NCI-H1417 (cell line): ENCODE measurements at regions not wholly inside any gene's neighbourhood (a gene's known extent, or its start where the extent isn't known, plus 50 kb on each side); places are given as distances from the start of the nearest gene placed in this dataset.

Experiments used
- DNase-seq, 3 experiments: peaks; one replicate each; lab custom pipeline; 2025; lab: John Stamatoyannopoulos, UW

- DNase-seq, result no peak
These were observed 251.8 kb downstream of the TBX15 start for GRCh38 chr1:118736322-118736721.

- peak in 1 of 3 experiments; percentile 33 for DNase-seq
These were observed 270.2 kb downstream of the TBX15 start for GRCh38 chr1:118717893-118718292.

DNA sequence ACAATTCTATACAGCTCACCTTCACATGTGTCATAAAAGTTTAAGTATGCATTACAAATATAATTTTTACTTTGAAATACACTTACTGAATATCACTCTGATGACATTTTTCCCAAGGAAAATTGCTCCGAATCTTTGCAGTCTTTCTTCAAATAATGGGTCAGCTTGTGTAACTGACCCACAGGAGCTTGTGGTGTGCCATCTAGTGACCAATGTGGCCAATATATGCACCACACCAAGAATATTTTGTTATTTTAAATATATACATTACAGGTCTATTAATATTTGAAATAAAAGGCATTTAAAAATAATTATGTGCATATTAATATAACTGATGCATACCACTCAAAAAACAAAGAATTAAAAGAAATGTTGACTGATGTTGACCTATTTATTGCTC is 271.4 kb downstream of the TBX15 start:
- DNase-seq, result peak in 1 of 3 experiments; percentile 27

- DNase-seq, result no peak
These were observed 276.8 kb downstream of the TBX15 start for GRCh38 chr1:118711356-118711755.

DNA sequence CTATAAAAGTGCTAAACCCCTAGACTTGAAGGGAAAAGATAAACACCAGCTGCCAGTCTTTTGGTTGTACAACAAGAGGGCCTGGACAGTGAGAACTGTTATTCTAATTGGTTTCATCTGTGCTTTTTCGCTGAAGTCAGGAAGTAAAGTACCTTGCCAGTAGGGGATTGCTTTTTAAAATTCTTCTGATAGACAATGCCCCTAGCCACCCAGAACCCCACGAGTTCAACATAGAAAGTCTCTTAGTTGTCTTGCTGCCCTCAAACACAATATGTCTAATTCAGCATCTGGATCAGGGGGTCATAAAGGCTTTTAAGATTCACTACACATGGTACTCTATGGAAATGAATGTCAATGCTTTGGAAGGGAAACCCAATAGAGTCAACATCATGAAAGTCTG is 289.2 kb downstream of the TBX15 start:
- no peak for DNase-seq

- peak in 1 of 3 experiments; percentile 13 for DNase-seq
These were observed 296.0 kb downstream of the TBX15 start for GRCh38 chr1:118692143-118692542.

DNA sequence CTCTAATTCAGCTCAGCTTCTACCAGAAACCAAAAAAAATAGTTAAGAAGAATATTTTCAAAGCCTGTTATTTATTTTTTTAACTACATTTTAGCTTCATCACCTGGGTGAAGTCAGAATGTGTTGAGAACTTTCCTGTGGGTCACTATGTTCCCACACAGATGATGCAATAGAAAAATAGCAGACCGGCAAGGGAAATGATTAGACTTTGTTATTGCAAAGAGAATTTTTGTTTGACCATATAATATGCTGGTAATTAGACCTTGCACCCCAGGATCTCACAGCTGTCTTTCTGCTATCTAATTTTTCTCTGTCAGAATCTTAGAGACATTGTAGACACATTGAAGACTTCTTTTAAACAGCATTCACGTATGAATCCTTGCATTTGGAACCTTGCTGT is 299.3 kb downstream of the TBX15 start:
- peak in 1 of 3 experiments; percentile 43 for DNase-seq

- DNase-seq, result no peak
These were observed 326.3 kb downstream of the TBX15 start for GRCh38 chr1:118661769-118662320.

GRCh38 chr1:118660769-118661168 is 327.4 kb downstream of the TBX15 start:
- DNase-seq, result no peak

DNA sequence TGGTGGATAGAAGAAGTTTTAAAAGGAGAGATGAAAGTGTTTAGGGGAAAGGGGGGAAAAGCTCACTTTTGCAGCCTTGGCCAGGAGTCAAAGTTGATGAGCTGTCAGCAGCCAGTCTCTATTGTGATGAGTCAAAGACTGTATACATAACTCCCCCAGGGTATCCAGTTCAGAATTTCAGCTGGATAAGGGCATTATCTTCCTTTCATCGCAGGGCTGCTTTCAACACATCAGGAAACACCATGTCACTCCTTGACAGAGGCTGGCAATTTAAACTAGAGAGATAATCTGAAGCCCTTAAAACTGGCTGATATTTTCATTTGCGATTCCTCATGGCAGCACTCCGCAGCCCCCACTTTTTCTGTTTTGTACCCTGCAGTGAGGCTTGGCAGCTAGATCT is 328.5 kb downstream of the TBX15 start:
- peak in 1 of 3 experiments; percentile 6 for DNase-seq

GRCh38 chr1:118650107-118650807 is 337.9 kb downstream of the TBX15 start:
- DNase-seq, result no peak

DNA sequence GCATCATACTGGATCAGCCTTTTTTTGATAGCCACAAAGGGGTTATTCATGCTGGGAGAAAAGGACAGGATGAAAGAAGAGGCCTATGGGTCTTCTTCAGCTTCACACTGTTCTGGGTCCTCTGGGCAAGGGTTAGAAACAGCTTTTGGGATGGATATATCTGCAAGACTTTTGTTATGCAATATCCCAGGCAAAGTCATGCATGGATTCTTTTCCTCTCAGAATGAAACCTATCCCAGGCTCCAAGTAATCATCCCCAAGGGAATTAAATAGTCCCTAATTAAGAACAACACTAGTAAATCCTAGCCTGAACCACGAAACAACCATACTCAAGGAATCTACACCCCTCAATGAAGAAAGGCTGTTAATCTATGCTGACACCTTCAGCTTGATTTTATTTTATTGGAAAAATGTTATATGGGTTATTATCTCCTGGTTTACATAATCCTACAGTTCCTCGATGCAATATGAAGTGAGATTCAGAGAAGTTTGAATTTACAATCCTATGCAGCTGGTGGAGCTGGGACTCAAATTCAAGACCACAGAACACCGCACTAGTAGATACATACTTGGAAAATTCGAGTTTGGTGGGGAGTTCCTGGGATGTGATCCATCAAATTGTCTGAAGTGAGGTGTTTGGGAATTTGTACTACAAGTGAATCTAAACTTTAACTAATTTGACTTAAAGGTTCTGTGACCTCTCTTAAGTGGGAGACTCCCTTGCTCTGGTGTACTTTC is 338.6 kb downstream of the TBX15 start:
- DNase-seq, result no peak

DNA sequence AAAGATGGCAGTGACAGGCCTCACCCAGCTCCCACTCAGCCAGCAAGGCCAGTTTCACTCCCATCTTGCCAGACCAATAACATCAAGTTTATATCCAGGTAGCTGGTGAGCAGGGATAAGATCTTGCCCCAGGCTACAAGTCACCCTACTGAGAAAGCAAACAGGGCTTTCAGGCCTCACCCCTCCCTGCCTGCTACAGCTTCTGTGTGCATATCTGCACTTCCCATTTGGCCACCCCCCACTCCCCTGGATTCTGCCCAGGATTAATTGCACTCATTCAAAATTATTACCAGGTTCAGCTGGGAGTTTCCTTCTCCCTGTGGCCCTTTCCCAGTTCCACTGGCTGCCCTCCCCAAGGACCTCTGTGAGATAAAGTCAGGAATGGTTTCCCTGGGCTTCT is 352.1 kb downstream of the TBX15 start:
- DNase-seq, result peak in 2 of 3 experiments; percentile 68 to 88

GRCh38 chr1:118627435-118627834 is 360.7 kb downstream of the TBX15 start:
- no peak for DNase-seq

- DNase-seq, result peak in 1 of 3 experiments; percentile 24
These were observed 366.3 kb downstream of the TBX15 start for GRCh38 chr1:118621839-118622238.

- no peak for DNase-seq
These were observed 369.4 kb downstream of the TBX15 start for GRCh38 chr1:118618618-118619340.

GRCh38 chr1:118617916-118618315 is 370.2 kb downstream of the TBX15 start:
- no peak for DNase-seq

DNA sequence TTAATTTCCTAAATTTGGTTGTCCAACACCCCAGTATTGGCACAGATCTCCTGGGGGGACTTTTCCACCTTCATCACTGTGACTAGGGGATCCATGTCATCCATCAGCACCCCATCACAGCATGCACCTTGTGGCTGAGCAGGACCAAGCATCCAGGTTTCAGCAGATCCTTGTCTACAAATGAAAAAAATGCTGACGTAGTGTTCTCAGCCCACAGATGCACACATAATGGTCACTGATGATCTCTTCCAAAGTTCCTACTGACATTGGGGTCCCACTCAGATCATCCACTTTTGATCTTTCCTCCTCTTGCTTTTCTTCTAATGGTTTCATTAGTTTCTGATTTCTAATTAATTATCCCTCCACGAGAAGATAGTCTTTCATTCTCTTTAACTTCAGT is 373.1 kb downstream of the TBX15 start:
- DNase-seq, result no peak

DNA sequence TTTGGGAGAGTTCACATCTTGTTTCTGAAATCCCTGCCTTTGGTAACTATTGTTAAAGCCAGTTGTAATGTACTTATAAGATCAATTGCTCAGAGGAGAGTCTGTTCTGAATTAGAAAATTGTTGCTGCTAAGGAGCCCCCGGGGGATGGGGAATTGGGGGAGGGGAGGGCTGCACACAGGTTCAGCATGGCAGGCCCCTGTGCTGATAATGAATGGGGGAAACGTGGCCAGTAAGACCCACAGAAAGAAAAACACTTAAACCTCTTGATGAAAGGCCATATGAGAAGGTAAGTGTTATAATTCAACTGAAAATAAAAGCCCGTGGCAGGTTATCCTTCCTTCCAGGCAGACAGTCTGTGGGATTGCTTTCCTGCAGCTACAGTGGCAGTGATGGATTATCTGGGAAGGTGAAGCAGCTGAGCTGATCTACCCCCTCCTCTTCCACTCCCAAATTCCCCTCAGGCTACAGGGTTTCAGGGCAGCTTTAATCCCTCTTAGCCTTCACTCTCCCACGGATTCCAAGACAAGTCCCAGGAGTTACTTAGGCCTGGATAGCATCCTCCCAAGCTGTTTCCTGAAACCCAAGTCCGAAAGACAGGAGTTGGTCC is 398.8 kb downstream of the TBX15 start:
- DNase-seq, result peak; percentile 20 to 75 (median 24)

DNA sequence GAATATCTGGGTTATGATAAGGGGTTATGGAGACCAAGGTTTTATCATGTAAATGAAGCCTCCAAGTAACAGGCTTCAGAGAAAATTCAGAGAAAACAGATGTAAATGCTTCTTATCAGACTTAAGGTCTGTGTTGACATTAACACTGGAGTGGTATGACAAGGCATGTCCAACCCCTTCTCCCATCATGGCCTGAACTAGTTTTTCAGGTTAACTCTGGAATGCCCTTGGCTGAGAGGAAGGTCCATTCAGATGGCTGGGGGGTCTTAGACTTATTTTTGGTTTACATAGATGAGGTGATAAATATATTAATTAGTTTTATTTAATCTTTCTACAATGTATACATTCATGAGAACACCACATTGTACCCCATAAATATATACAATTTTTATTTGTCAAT is 399.6 kb downstream of the TBX15 start:
- DNase-seq, result peak in 1 of 3 experiments; percentile 3

DNA sequence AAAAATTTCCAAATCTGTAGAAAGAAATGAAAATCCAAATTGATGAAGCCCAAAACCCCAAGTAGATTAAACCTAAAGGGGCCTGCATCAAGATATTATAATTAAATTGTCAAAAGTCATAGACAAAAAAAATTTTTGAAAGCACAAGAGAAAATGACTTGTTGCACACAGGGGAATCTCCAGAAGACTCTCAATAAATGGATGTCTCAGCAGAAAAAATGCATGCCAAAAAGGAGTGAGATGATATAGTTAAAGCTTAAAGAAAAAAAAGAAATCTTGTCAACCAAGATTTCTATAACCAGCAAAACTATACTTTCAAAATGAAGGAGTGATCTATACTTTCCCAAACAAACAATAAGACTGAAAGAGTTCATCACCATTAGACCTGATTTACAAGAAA is 393.2 kb upstream of the SPAG17 start:
- no peak for DNase-seq

DNA sequence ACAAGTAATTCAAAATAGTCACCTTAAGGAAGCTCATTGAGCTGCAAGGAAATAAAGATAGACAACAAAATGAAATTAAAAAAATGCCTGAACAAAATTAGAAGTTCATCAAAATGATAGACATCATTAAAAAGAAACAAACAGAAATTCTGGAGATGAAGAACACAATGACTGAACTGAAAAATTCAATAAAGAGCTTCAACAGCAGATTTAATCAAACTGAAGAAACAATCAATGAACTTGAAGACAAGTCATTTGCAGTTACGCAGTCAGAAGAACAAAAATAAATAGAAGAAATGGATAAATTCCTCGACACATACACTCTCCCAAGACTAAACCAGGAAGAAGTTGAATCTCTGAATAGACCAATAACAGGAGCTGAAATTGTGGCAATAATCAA is 390.0 kb upstream of the SPAG17 start:
- DNase-seq, result no peak
